HEK293 (cell line): ENCODE measurements at regions not wholly inside any gene's neighbourhood (a gene's known extent, or its start where the extent isn't known, plus 50 kb on each side); places are given as distances from the start of the nearest gene placed in this dataset.

ENCODE experiments used
- CTCF ChIA-PET: fragments of 350-600 bp; formaldehyde crosslinking; extraction: SDS; loops from one replicate; lab custom pipeline; 2021; ENCODE audit warnings: antibody characterized with exemption; lab: Yijun Ruan, JAX
- POLR2A ChIA-PET: fragments of 300-600 bp; formaldehyde crosslinking; extraction: SDS; loops from one replicate; lab custom pipeline; 2020; ENCODE audit warnings: antibody characterized with exemption, inconsistent platforms; lab: Yijun Ruan, JAX
- H3K27ac ChIP-seq: fragments of 200-500 bp; sonication (Bioruptor generic); 2 replicates; pipeline ENCODE4 v1.5.1; 2014; ENCODE audit warnings: low read depth, low read length, control low read depth, inconsistent platforms; ENCODE audit errors: extremely low read depth
- H3K36me3 ChIP-seq, 2 experiments: fragments of 200-500 bp in 1 of 2; sonication (Bioruptor generic) in 1 of 2; 1 replicate in 1 of 2; 2 replicates in 1 of 2; pipeline ENCODE4 v1.5.1; 2014 to 2017; ENCODE audit warnings: inconsistent platforms in 2 of 2, low read length in 2 of 2; ENCODE audit not compliant: control insufficient read depth in 2 of 2, insufficient read depth in 1 of 2
- H3K4me1 ChIP-seq: fragments of 200-500 bp; sonication (Bioruptor generic); 2 replicates; pipeline ENCODE4 v1.5.1; 2014; ENCODE audit warnings: mild to moderate bottlenecking, low read length, inconsistent platforms; ENCODE audit not compliant: control insufficient read depth, insufficient read depth
- H3K4me3 ChIP-seq: 2 replicates; pipeline ENCODE4 v1.5.1; 2011; ENCODE audit warnings: low read depth, mild to moderate bottlenecking, control low read depth, low read length, moderate library complexity
- H3K9me3 ChIP-seq: fragments of 200-500 bp; sonication (Bioruptor generic); 2 replicates; pipeline ENCODE4 v1.5.1; 2014; ENCODE audit warnings: low read depth, low read length, inconsistent platforms; ENCODE audit not compliant: control insufficient read depth, insufficient read depth
- GLIS2 ChIP-seq: fragments of 450-650 bp; formaldehyde crosslinking; IDR thresholded peaks from 2 replicates; pipeline ENCODE4 v1.5.1; 2016; ENCODE audit warnings: missing biosample characterization, missing genetic modification characterization
- YY1 ChIP-seq: fragments of 450-650 bp; formaldehyde crosslinking; IDR thresholded peaks from 2 replicates; pipeline ENCODE4 v1.5.1; 2018; ENCODE audit warnings: missing biosample characterization, missing genetic modification characterization
- ZBTB20 ChIP-seq: fragments of 450-650 bp; formaldehyde crosslinking; IDR thresholded peaks from 2 replicates; pipeline ENCODE4 v1.5.1; 2016; ENCODE audit warnings: missing biosample characterization, missing genetic modification characterization
- ZFP41 ChIP-seq: fragments of 450-650 bp; formaldehyde crosslinking; IDR thresholded peaks from 2 replicates; pipeline ENCODE4 v1.5.1; 2016; ENCODE audit warnings: missing biosample characterization, missing genetic modification characterization, borderline replicate concordance
- ZNF121 ChIP-seq: fragments of 450-650 bp; formaldehyde crosslinking; IDR thresholded peaks from 2 replicates; pipeline ENCODE4 v1.5.1; 2016; ENCODE audit warnings: missing biosample characterization, missing genetic modification characterization
- ZNF510 ChIP-seq: fragments of 450-650 bp; formaldehyde crosslinking; IDR thresholded peaks from 2 replicates; pipeline ENCODE4 v1.5.1; 2018; ENCODE audit warnings: mild to moderate bottlenecking, missing genetic modification characterization, missing biosample characterization; ENCODE audit not compliant: insufficient replicate concordance
- ZNF530 ChIP-seq: fragments of 450-650 bp; formaldehyde crosslinking; IDR thresholded peaks from 2 replicates; pipeline ENCODE4 v1.5.1; 2016; ENCODE audit warnings: low read depth, missing biosample characterization, missing genetic modification characterization
- ZNF776 ChIP-seq: fragments of 450-650 bp; formaldehyde crosslinking; IDR thresholded peaks from 2 replicates; pipeline ENCODE4 v1.5.0; 2017; ENCODE audit warnings: missing biosample characterization, missing genetic modification characterization, borderline replicate concordance
- TF ChIP-seq, protein P1 (sequence below): fragments of 450-650 bp; formaldehyde crosslinking; IDR thresholded peaks from 2 replicates; pipeline ENCODE4 v1.5.1; 2017; ENCODE audit warnings: missing biosample characterization, missing genetic modification characterization
- TF ChIP-seq, protein P2 (sequence below): fragments of 450-650 bp; formaldehyde crosslinking; IDR thresholded peaks from 2 replicates; pipeline ENCODE4 v1.5.1; 2017; ENCODE audit warnings: missing biosample characterization, missing genetic modification characterization
- TF ChIP-seq, protein P3 (sequence below): fragments of 450-650 bp; formaldehyde crosslinking; IDR thresholded peaks from 2 replicates; pipeline ENCODE4 v1.5.1; 2016; ENCODE audit warnings: missing biosample characterization, missing genetic modification characterization
- TF ChIP-seq, protein P4 (sequence below): fragments of 450-650 bp; formaldehyde crosslinking; IDR thresholded peaks from 2 replicates; pipeline ENCODE4 v1.5.1; 2016; ENCODE audit warnings: missing biosample characterization, missing genetic modification characterization
- TF ChIP-seq, protein P5 (sequence below): fragments of 450-650 bp; formaldehyde crosslinking; IDR thresholded peaks from 2 replicates; pipeline ENCODE4 v1.5.1; 2016; ENCODE audit warnings: missing biosample characterization, missing genetic modification characterization
- TF ChIP-seq, protein P6 (sequence below): fragments of 450-650 bp; formaldehyde crosslinking; IDR thresholded peaks from 2 replicates; pipeline ENCODE4 v1.5.1; 2016; ENCODE audit warnings: missing biosample characterization, missing genetic modification characterization, low read depth

DNA sequence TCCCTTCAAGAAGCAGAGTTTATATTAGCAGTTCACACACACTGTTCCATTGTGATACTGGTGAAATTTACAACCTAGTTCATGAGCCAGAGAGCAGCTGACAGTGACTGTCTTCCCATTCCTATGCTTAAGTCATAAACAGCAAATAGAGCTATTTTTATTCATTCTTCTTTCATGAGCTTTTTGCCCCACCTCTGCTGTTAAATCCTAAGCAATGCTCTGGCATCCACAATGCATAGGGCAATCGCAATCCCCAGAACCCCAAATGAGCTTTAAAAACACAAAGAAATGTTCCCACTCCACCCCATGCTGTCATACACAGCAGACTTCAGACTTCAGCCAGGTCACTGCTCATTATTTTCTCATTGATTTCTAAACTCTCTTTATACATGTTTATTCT, 307.5 kb downstream of the ETS1 start:
- TF ChIP-seq ZNF510 (no peak), ZNF530 (tag by site-specific recombination) (no peak), ZFP41 (tag by site-specific recombination) (no peak), ZNF776 (tag by site-specific recombination) (no peak), GLIS2 (tag by site-specific recombination) (no peak), ZNF121 (no peak), ZBTB20 (no peak), YY1 (tag by site-specific recombination) (no peak)
- TF ChIP-seq, protein P1, sequence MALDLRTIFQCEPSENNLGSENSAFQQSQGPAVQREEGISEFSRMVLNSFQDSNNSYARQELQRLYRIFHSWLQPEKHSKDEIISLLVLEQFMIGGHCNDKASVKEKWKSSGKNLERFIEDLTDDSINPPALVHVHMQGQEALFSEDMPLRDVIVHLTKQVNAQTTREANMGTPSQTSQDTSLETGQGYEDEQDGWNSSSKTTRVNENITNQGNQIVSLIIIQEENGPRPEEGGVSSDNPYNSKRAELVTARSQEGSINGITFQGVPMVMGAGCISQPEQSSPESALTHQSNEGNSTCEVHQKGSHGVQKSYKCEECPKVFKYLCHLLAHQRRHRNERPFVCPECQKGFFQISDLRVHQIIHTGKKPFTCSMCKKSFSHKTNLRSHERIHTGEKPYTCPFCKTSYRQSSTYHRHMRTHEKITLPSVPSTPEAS (tag by site-specific recombination): no peak
- TF ChIP-seq, protein P2, sequence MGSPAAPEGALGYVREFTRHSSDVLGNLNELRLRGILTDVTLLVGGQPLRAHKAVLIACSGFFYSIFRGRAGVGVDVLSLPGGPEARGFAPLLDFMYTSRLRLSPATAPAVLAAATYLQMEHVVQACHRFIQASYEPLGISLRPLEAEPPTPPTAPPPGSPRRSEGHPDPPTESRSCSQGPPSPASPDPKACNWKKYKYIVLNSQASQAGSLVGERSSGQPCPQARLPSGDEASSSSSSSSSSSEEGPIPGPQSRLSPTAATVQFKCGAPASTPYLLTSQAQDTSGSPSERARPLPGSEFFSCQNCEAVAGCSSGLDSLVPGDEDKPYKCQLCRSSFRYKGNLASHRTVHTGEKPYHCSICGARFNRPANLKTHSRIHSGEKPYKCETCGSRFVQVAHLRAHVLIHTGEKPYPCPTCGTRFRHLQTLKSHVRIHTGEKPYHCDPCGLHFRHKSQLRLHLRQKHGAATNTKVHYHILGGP (tag by site-specific recombination): no peak
- TF ChIP-seq, protein P3, sequence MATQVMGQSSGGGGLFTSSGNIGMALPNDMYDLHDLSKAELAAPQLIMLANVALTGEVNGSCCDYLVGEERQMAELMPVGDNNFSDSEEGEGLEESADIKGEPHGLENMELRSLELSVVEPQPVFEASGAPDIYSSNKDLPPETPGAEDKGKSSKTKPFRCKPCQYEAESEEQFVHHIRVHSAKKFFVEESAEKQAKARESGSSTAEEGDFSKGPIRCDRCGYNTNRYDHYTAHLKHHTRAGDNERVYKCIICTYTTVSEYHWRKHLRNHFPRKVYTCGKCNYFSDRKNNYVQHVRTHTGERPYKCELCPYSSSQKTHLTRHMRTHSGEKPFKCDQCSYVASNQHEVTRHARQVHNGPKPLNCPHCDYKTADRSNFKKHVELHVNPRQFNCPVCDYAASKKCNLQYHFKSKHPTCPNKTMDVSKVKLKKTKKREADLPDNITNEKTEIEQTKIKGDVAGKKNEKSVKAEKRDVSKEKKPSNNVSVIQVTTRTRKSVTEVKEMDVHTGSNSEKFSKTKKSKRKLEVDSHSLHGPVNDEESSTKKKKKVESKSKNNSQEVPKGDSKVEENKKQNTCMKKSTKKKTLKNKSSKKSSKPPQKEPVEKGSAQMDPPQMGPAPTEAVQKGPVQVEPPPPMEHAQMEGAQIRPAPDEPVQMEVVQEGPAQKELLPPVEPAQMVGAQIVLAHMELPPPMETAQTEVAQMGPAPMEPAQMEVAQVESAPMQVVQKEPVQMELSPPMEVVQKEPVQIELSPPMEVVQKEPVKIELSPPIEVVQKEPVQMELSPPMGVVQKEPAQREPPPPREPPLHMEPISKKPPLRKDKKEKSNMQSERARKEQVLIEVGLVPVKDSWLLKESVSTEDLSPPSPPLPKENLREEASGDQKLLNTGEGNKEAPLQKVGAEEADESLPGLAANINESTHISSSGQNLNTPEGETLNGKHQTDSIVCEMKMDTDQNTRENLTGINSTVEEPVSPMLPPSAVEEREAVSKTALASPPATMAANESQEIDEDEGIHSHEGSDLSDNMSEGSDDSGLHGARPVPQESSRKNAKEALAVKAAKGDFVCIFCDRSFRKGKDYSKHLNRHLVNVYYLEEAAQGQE (tag by site-specific recombination): no peak
- TF ChIP-seq, protein P4, sequence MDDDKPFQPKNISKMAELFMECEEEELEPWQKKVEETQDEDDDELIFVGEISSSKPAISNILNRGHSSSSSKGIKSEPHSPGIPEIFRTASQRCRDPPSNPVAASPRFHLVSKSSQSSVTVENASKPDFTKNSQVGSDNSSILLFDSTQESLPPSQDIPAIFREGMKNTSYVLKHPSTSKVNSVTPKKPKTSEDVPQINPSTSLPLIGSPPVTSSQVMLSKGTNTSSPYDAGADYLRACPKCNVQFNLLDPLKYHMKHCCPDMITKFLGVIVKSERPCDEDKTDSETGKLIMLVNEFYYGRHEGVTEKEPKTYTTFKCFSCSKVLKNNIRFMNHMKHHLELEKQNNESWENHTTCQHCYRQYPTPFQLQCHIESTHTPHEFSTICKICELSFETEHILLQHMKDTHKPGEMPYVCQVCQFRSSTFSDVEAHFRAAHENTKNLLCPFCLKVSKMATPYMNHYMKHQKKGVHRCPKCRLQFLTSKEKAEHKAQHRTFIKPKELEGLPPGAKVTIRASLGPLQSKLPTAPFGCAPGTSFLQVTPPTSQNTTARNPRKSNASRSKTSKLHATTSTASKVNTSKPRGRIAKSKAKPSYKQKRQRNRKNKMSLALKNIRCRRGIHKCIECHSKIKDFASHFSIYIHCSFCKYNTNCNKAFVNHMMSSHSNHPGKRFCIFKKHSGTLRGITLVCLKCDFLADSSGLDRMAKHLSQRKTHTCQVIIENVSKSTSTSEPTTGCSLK (tag by site-specific recombination): no peak
- TF ChIP-seq, protein P5, sequence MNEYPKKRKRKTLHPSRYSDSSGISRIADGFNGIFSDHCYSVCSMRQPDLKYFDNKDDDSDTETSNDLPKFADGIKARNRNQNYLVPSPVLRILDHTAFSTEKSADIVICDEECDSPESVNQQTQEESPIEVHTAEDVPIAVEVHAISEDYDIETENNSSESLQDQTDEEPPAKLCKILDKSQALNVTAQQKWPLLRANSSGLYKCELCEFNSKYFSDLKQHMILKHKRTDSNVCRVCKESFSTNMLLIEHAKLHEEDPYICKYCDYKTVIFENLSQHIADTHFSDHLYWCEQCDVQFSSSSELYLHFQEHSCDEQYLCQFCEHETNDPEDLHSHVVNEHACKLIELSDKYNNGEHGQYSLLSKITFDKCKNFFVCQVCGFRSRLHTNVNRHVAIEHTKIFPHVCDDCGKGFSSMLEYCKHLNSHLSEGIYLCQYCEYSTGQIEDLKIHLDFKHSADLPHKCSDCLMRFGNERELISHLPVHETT: no peak
- TF ChIP-seq, protein P6, sequence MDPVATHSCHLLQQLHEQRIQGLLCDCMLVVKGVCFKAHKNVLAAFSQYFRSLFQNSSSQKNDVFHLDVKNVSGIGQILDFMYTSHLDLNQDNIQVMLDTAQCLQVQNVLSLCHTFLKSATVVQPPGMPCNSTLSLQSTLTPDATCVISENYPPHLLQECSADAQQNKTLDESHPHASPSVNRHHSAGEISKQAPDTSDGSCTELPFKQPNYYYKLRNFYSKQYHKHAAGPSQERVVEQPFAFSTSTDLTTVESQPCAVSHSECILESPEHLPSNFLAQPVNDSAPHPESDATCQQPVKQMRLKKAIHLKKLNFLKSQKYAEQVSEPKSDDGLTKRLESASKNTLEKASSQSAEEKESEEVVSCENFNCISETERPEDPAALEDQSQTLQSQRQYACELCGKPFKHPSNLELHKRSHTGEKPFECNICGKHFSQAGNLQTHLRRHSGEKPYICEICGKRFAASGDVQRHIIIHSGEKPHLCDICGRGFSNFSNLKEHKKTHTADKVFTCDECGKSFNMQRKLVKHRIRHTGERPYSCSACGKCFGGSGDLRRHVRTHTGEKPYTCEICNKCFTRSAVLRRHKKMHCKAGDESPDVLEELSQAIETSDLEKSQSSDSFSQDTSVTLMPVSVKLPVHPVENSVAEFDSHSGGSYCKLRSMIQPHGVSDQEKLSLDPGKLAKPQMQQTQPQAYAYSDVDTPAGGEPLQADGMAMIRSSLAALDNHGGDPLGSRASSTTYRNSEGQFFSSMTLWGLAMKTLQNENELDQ (tag by site-specific recombination): no peak
- no peaks in the 10 kb centered on the region; the same call in 1 of the 2 replicates for H3K4me1 ChIP-seq
- H3K36me3 ChIP-seq: no peaks in the 10 kb centered on the region
- H3K4me3 ChIP-seq: no peak overlapping the region
- H3K9me3 ChIP-seq: no peaks in the 10 kb centered on the region
- ChIA-PET CTCF (interaction anchor here (0.7 to 1.7 kb wide), 3 partner anchors 9 to 637 kb away, joined by 3 to 5 read pairs (median 4); no protein-coding TSS in a partner anchor), POLR2A (no interaction called here)
- no peak overlapping the region for H3K27ac ChIP-seq
